ENCODE measurements at regions not wholly inside any gene's neighbourhood (a gene's known extent, or its start where the extent isn't known, plus 50 kb on each side); places are given as distances from the start of the nearest gene placed in this dataset.

DNA sequence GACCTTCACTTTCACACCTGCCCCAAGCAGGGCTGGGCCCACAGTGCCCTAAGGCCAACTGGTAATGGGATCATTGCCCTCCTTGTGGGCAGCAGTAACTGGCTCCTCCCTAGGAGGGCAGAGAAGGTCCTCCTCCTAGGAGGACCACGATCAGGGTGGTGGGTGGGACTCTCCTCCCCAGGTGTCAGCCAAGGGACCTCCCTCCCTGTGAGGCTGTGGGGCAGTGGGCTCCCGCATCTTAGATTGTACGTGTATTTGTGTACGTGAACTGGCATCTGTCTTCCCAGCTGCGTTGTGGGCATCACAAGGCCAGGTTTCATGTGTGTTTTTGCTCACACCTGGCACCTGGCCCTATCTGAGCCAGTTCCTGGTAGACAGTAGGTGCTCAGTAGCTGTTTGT, 111.8 kb downstream of the SOX1 start:
- H2AFZ ChIP-seq = no peak overlapping the region
- DNase-seq (ENCODE audit: low spot score) = no peak
- WGBS (ENCODE audit: low lambda C conversion rate, missing lambda C conversion rate) = 90% methylated on average over 5 of the region's 5 CpGs
- no peak overlapping the region for H3K27ac ChIP-seq
- H3K4me2 ChIP-seq = no peak overlapping the region
- no peak overlapping the region for H3K4me3 ChIP-seq
- no peak for TF ChIP-seq EZH2phosphoT487 (IDR thresholded peaks at IDR 0.05; ENCODE audit: low read depth, severe bottlenecking, unreplicated experiment)
- H3K27me3 ChIP-seq = no peaks in the 10 kb centered on the region
- no peaks in the 10 kb centered on the region for H3K9me3 ChIP-seq (ENCODE audit: low read depth)
- H3K9me2 ChIP-seq (replicated peaks; ENCODE audit: insufficient read depth) = no peaks in the 10 kb centered on the region
- no peaks in the 10 kb centered on the region for H3K4me1 ChIP-seq (ENCODE audit: insufficient read depth)
- no peaks in the 10 kb centered on the region for H3K36me3 ChIP-seq (replicated peaks; ENCODE audit: insufficient read depth, low read depth)
- H3K79me2 ChIP-seq = no peaks in the 10 kb centered on the region
- H4K20me1 ChIP-seq (ENCODE audit: insufficient read depth, poor library complexity, severe bottlenecking) = no peaks in the 10 kb centered on the region

DNA sequence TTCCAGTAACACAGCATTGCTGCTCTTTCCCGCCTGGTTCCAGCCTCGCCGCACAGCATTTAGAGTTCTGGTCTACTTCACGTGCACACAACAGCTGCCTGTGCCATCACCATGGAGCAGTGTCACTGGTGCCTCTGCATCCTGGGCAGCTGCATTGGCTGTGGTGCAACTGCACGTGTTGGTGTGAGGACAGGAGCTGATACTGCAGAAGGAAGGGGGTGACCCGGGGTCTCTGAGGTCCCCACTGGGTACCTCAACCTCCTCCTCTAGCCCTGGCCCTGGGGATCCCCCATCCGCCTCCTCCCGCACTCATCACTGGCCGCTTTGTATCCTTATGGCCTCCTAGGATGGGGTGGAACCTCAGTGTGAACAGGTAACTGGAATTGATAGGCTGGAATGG, 112.5 kb downstream of the SOX1 start:
- DNase-seq (ENCODE audit: low spot score) = no peak
- Histone ChIP-seq H3K9me3 (ENCODE audit: low read depth) (no peaks in the 10 kb centered on the region), H3K4me1 (ENCODE audit: insufficient read depth) (no peaks in the 10 kb centered on the region), H3K27ac (no peak overlapping the region), H3K4me2 (no peak overlapping the region), H3K9me2 (replicated peaks; ENCODE audit: insufficient read depth) (no peaks in the 10 kb centered on the region), H3K4me3 (no peak overlapping the region), H2AFZ (no peak overlapping the region), H3K36me3 (replicated peaks; ENCODE audit: insufficient read depth, low read depth) (no peaks in the 10 kb centered on the region), H3K27me3 (no peaks in the 10 kb centered on the region), H4K20me1 (ENCODE audit: insufficient read depth, poor library complexity, severe bottlenecking) (no peaks in the 10 kb centered on the region), H3K79me2 (no peaks in the 10 kb centered on the region)
- WGBS (ENCODE audit: low lambda C conversion rate, missing lambda C conversion rate) = 92% methylated on average over 9 of the region's 9 CpGs
- no peak for TF ChIP-seq EZH2phosphoT487 (IDR thresholded peaks at IDR 0.05; ENCODE audit: low read depth, severe bottlenecking, unreplicated experiment)
- TF ChIP-seq, protein P1, sequence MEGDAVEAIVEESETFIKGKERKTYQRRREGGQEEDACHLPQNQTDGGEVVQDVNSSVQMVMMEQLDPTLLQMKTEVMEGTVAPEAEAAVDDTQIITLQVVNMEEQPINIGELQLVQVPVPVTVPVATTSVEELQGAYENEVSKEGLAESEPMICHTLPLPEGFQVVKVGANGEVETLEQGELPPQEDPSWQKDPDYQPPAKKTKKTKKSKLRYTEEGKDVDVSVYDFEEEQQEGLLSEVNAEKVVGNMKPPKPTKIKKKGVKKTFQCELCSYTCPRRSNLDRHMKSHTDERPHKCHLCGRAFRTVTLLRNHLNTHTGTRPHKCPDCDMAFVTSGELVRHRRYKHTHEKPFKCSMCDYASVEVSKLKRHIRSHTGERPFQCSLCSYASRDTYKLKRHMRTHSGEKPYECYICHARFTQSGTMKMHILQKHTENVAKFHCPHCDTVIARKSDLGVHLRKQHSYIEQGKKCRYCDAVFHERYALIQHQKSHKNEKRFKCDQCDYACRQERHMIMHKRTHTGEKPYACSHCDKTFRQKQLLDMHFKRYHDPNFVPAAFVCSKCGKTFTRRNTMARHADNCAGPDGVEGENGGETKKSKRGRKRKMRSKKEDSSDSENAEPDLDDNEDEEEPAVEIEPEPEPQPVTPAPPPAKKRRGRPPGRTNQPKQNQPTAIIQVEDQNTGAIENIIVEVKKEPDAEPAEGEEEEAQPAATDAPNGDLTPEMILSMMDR (IDR thresholded peaks at IDR 0.05; ENCODE audit: poor library complexity) = no peak
- TF ChIP-seq EZH2 (IDR thresholded peaks at IDR 0.05; ENCODE audit: borderline replicate concordance) = no peak

DNA sequence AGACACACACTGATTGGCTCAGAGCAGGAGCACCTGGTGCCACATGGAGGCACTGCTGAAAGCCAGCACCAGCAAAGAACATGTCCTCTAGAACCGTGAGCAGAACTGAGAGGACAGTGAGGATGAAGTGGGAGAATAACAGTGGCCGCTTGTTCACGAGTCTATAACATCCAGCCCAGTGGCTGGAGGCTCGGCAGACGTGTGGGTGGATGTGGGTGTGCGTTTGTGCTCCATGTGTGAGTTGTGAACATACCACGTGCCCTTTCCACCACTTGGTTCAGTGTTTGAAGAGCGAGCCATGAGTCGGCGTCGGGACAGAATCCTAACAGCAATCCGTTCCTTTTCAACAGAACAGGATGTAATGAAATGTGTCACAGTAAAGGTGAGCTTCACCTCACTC, 113.0 kb downstream of the SOX1 start:
- Histone ChIP-seq H2AFZ (no peak overlapping the region), H3K9me2 (replicated peaks; ENCODE audit: insufficient read depth) (no peaks in the 10 kb centered on the region), H3K27me3 (no peaks in the 10 kb centered on the region), H3K4me2 (no peak overlapping the region), H3K4me3 (no peak overlapping the region), H3K79me2 (no peaks in the 10 kb centered on the region), H3K4me1 (ENCODE audit: insufficient read depth) (no peaks in the 10 kb centered on the region), H3K36me3 (replicated peaks; ENCODE audit: insufficient read depth, low read depth) (no peaks in the 10 kb centered on the region), H4K20me1 (ENCODE audit: insufficient read depth, poor library complexity, severe bottlenecking) (no peaks in the 10 kb centered on the region), H3K9me3 (ENCODE audit: low read depth) (no peaks in the 10 kb centered on the region), H3K27ac (no peak overlapping the region)
- TF ChIP-seq EZH2phosphoT487 (IDR thresholded peaks at IDR 0.05; ENCODE audit: low read depth, severe bottlenecking, unreplicated experiment) (no peak), EZH2 (IDR thresholded peaks at IDR 0.05; ENCODE audit: borderline replicate concordance) (no peak)
- TF ChIP-seq, protein P1 (IDR thresholded peaks at IDR 0.05; ENCODE audit: poor library complexity) = no peak
- no peak for DNase-seq (ENCODE audit: low spot score)
- WGBS (ENCODE audit: low lambda C conversion rate, missing lambda C conversion rate) = 84% methylated on average over 12 of the region's 12 CpGs

DNA sequence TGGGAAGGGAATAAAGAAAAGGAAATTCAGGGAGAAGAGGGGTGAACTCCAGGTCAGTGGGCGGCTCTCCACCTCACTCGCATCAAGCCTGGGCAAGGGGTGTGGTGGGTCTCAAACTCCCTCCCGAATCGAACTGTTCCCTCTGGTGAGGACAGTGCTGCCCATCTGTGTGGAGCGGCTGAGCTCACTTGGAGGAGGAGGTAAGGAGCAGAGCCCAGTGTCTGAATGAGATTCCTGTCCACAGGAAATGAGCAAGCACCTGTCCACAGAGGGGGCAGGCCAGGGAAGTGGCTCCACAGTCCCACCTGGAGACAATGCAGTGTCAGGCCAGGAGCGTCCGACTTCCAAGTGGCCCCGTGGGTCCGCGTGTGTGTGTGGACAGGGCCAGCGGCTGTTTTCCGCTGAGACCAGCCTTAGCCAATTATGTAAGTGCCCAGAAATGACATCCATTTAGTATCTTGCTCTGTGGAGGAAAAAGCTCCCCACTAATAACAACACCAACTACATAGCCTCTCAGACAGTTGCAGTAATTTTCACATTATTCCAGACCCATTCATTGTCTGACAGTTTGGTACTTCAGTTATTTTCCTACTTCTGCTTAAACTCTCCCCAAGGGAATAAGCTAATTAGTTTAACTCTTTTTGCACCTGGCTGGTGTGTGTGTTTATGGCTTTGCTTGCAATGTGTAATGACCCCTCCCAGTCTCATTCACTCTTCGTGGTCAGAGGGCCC, 114.6 kb downstream of the SOX1 start:
- Histone ChIP-seq H3K4me1 (ENCODE audit: insufficient read depth) (no peaks in the 10 kb centered on the region), H3K27ac (no peak overlapping the region), H2AFZ (no peak overlapping the region), H3K4me3 (no peak overlapping the region), H3K79me2 (no peaks in the 10 kb centered on the region), H4K20me1 (ENCODE audit: insufficient read depth, poor library complexity, severe bottlenecking) (no peaks in the 10 kb centered on the region), H3K9me2 (replicated peaks; ENCODE audit: insufficient read depth) (no peaks in the 10 kb centered on the region), H3K4me2 (no peak overlapping the region), H3K27me3 (no peaks in the 10 kb centered on the region), H3K36me3 (replicated peaks; ENCODE audit: insufficient read depth, low read depth) (no peaks in the 10 kb centered on the region), H3K9me3 (ENCODE audit: low read depth) (no peaks in the 10 kb centered on the region)
- no peak for DNase-seq (ENCODE audit: low spot score)
- no peak for TF ChIP-seq EZH2 (IDR thresholded peaks at IDR 0.05; ENCODE audit: borderline replicate concordance)
- no peak for TF ChIP-seq EZH2phosphoT487 (IDR thresholded peaks at IDR 0.05; ENCODE audit: low read depth, severe bottlenecking, unreplicated experiment)
- TF ChIP-seq, protein P1 (IDR thresholded peaks at IDR 0.05; ENCODE audit: poor library complexity) = no peak
- WGBS (ENCODE audit: low lambda C conversion rate, missing lambda C conversion rate) = 85% methylated on average over 13 of the region's 13 CpGs
